Transverse colon (tissue), 4 donors: ENCODE measurements at regions not wholly inside any gene's neighbourhood (a gene's known extent, or its start where the extent isn't known, plus 50 kb on each side); places are given as distances from the start of the nearest gene placed in this dataset.

Source experiments
- CTCF ChIP-seq, 5 experiments: fragments of 200-600 bp in 3 of 5; fragments of 450-650 bp in 2 of 5; sonication (generic) in 3 of 5; IDR thresholded peaks; 1 replicate in 2 of 5; 2 replicates in 3 of 5; pipeline ENCODE4 v1.5.1; 2016 to 2017; ENCODE audit warnings: antibody characterized with exemption in 5 of 5, inconsistent platforms in 3 of 5, mild to moderate bottlenecking in 2 of 5, moderate library complexity in 1 of 5
- POLR2A ChIP-seq: fragments of 450-650 bp; IDR thresholded peaks from one replicate; pipeline ENCODE4 v1.6.1; 2016; ENCODE audit warnings: antibody characterized with exemption, mild to moderate bottlenecking, moderate library complexity
- POLR2AphosphoS5 ChIP-seq, 3 donors: sonication (generic); formaldehyde crosslinking; IDR thresholded peaks; one replicate each; pipeline ENCODE4 v1.6.1; 2016; ENCODE audit warnings: antibody characterized with exemption in 3 of 3

- TF ChIP-seq POLR2A = no peak
- TF ChIP-seq CTCF (IDR thresholded peaks at IDR 0.05) = no peak
- no peak for TF ChIP-seq POLR2AphosphoS5 (IDR thresholded peaks at IDR 0.05)
These were observed 89.5 kb upstream of the LYZL1 start for GRCh38 chr10:29199339-29199738.
